PFSK-1 (cell line): ENCODE measurements at regions not wholly inside any gene's neighbourhood (a gene's known extent, or its start where the extent isn't known, plus 50 kb on each side); places are given as distances from the start of the nearest gene placed in this dataset.

Experiments used
- FOXP2 ChIP-seq: optimal IDR thresholded peaks from 2 replicates; pipeline ENCODE3; 2011; ENCODE audit warnings: borderline replicate concordance, control low read depth, inconsistent platforms; ENCODE audit not compliant: insufficient read depth; ENCODE audit errors: extremely low read length, extremely low read depth
- POLR2AphosphoS5 ChIP-seq: IDR thresholded peaks from 2 replicates; pipeline ENCODE4 v1.6.1; 2012; ENCODE audit warnings: low read depth, mild to moderate bottlenecking, control low read depth, low read length, moderate library complexity
- REST ChIP-seq, 2 experiments: IDR thresholded peaks; 2 replicates each; pipeline versions ENCODE4 v1.6.1 to v1.8.0; 2011 to 2012; ENCODE audit warnings: low read depth in 2 of 2, low read length in 2 of 2, control low read depth in 1 of 2, inconsistent platforms in 1 of 2, mild to moderate bottlenecking in 1 of 2, moderate library complexity in 1 of 2; ENCODE audit not compliant: insufficient read depth in 1 of 2
- SIN3A ChIP-seq: IDR thresholded peaks from 2 replicates; pipeline ENCODE4 v1.6.1; 2012; ENCODE audit warnings: mild to moderate bottlenecking, low read length, moderate library complexity, borderline replicate concordance; ENCODE audit not compliant: insufficient read depth
- TAF1 ChIP-seq: IDR thresholded peaks from 2 replicates; pipeline ENCODE4 v1.6.1; 2012; ENCODE audit warnings: low read length, control low read depth, borderline replicate concordance; ENCODE audit not compliant: insufficient read depth

- TF ChIP-seq TAF1 (no peak), REST (IDR thresholded peaks at IDR 0.05; ENCODE audit: insufficient read depth in 1 of 2, low read depth in 2 of 2, low read length in 2 of 2) (no peak)
These were observed 498.6 kb upstream of the DPPA4 start for GRCh38 chr3:109835958-109836357.

- no peak for TF ChIP-seq SIN3A
- no peak for TF ChIP-seq FOXP2
- TF ChIP-seq REST (IDR thresholded peaks at IDR 0.05; ENCODE audit: insufficient read depth in 1 of 2, low read depth in 2 of 2, low read length in 2 of 2) = no peak
- TF ChIP-seq TAF1 = no peak
- no peak for TF ChIP-seq POLR2AphosphoS5
These were observed 514.5 kb upstream of the DPPA4 start for GRCh38 chr3:109851854-109852253.

GRCh38 chr3:109852283-109852682 is 514.9 kb upstream of the DPPA4 start:
- TF ChIP-seq SIN3A = no peak
- TF ChIP-seq TAF1 = no peak
- no peak for TF ChIP-seq POLR2AphosphoS5
- no peak for TF ChIP-seq REST (IDR thresholded peaks at IDR 0.05; ENCODE audit: insufficient read depth in 1 of 2, low read depth in 2 of 2, low read length in 2 of 2)
- TF ChIP-seq FOXP2 = no peak

GRCh38 chr3:109853077-109853731 is 515.9 kb upstream of the DPPA4 start:
- no peak for TF ChIP-seq REST (IDR thresholded peaks at IDR 0.05; ENCODE audit: insufficient read depth in 1 of 2, low read depth in 2 of 2, low read length in 2 of 2)

GRCh38 chr3:109863701-109864100 is 526.4 kb upstream of the DPPA4 start:
- TF ChIP-seq SIN3A (no peak), TAF1 (no peak), FOXP2 (no peak)
